ENCODE measurements at regions not wholly inside any gene's neighbourhood (a gene's known extent, or its start where the extent isn't known, plus 50 kb on each side); places are given as distances from the start of the nearest gene placed in this dataset.
"Not testable (repeated sequence)": the region's sequence is repeated elsewhere in the genome, so short reads cannot be mapped to it uniquely, and the experiment has no call there.

DNA sequence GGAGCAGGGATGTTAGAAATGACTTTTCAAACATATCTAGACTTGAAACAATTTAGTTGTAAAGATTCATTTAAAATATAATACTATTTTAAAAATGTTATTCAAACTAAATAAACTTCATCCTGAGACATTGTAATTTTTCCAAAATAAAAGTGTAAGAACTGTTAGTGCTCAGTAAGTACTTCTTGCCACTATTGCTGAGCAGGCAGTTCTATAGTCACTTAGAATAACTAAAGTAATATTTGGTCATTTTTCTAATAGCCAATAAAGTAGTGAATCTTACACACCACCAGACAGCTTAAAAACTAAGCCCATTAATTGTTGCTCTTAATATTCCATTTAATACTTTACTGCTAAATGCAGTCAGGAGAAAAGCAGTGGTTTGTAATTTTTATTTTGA lies 1120.0 kb upstream of the CDH10 start:
- no peak for DNase-seq

DNA sequence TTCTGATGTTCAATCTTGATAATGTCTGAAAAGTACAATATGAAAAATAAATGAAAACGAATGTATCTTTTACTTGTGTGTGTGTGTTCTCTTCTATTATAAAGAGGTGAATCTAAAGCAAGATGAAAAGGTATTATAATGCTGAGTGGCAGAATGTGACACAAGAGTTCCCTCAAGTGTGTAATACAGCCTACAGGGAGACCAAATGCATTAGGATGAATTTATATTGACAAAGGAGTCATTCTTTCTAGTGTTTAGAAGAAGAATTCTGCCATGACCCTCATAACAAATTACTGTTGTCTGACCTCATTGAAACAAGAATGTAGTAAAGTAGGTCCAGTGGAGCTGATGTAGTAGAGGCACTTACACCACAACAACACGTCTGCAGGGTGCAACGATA lies 1119.0 kb upstream of the CDH10 start:
- DNase-seq = no peak

GRCh38 chr5:25754895-25755294 lies 1110.1 kb upstream of the CDH10 start:
- DNase-seq = no peak

GRCh38 chr5:25744908-25745307 lies 1100.1 kb upstream of the CDH10 start:
- no peak for DNase-seq

GRCh38 chr5:25716680-25717079 lies 1071.9 kb upstream of the CDH10 start:
- DNase-seq = no peak

- no peak for DNase-seq
Observed at GRCh38 chr5:25713259-25713658, 1068.5 kb upstream of the CDH10 start.

- no peak for DNase-seq
Observed at GRCh38 chr5:25707093-25707492, 1062.3 kb upstream of the CDH10 start.

DNA sequence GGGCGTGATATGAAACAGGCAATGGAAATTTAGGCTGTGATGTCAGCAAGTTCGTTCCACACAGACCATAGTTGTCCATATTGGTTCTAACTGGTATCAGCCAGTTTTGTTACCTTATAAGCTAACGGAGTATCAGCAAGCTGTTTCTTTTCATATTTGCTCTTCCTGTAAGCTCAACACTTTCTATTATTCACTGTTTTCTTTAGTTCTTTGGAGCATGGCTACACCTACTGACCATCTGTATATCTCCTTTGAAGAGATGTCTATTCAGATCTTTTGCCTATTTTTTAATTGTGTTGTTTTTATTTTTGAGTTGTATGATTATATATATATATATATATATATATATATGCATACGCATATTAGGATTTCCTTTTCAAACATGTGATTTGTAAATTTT lies 1057.2 kb upstream of the CDH10 start:
- DNase-seq = no peak

DNA sequence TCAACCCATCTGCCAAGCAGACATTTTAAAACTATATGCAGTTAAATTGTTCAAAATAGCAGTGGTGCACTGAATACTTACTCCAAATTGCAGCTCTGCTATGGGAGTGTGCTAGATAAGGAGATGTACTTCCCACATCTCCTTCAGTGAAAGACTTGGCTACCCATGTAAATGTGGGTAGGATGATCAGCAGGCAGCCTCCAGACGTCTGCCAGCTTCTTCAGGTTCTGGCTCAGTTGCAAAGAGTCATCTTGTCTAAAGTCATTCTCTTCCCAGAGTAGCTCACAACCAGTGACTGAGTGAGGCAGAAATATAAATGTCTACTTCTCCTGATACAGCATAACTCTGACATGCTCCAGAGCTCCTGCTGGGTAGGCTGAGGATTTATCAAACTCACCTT lies 1050.0 kb upstream of the CDH10 start:
- no peak for DNase-seq

GRCh38 chr5:25688156-25688555 lies 1043.4 kb upstream of the CDH10 start:
- no peak for DNase-seq

DNA sequence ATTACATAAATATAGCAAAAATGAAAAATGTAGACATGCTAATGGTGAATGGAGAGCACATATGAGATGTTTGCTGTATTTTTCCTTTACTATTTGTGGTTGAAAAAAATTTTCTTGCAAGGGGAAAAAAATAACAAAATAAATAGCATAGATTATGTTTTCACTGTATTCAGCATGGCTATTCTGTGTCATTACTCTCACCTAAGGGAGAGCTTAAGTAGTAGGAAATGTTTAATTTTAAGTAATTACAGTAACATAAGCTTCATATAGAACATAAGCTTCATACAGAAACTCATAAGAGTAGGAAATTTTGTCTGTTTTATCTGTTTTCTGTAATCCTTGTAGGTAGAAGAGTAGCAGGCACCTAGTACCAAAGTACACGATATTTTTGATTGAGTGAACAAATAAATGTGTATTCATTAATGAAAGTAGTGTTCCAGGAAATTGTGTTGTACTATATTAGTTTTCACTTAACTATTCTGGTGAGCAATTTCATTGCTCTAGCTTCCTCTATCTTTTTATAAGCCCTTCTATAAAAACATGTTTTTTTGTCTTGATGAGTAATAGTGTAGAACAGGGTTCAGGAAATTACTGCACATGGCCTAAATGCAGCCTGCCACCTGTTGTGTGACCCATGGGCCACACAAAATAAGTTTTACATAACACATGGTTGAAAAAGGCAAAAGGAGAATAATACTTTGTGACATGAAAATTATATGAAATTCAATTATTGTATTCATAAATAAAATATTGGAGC lies 1025.0 kb upstream of the CDH10 start:
- DNase-seq = no peak

GRCh38 chr5:25662610-25663009 lies 1017.8 kb upstream of the CDH10 start:
- DNase-seq = no peak

- DNase-seq = not testable (repeated sequence)
Observed at GRCh38 chr5:25650316-25650715, 1005.5 kb upstream of the CDH10 start.

GRCh38 chr5:25649628-25650265 lies 1005.0 kb upstream of the CDH10 start:
- DNase-seq = no peak

DNA sequence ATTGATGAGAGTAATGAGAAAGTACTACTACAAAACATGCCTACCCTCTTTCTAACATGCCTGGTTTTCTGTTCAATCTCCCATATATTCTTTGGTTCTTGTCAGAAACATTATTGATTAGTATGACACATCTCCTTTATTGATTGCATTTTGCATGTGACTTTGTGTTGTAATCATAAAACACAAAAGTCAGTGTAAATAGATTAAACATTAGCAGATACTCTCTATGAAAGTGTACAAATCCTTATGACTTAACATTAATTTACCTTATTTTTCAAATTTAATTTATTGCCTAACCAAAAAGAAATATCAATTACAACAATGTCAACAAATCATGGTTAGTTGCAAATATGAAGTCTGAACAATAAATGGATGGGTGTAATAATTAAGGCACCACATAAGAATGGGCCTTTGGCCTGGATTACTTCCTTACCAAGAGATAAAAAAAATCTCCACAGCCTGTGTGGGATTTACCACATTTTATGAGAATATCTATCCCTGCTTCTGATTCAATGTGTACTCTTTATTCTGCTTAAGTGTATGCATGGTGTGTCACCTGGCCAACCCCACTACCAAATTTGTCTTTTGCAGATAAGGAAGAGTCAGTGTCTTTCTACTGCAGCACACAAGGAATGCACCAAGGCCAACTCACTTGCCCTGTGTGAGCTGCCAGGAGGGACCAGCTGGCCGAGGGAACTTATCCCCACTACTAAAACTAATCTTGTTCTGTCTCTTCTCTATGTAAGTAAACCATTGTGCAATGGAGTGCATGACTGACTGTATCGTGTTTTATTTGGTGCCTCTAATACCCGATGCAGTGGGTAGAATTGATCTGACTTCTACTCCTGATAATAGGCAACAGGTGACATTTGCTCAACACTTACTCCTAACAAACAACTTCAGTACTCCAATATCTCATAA lies 1001.9 kb upstream of the CDH10 start:
- no peak for DNase-seq

GRCh38 chr5:25641124-25641523 lies 996.3 kb upstream of the CDH10 start:
- DNase-seq = no peak

DNA sequence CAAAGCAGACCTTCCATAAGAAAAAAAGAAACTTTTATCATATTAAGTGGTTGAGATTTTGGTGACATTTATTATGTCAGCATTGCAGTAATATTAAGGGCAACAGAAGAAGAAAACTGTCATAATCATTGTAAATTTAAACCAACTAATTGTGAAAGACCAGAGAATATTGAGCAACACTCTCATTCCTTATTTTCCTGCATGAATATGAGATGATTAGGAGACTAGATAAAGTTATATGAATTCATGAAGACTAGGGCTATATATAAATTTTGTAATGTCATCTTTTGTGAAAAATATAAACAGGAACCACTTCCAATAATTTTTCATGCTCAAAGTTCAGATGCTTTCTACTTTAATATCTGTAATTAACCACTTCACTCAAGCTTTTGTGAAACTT lies 974.5 kb upstream of the CDH10 start:
- DNase-seq = no peak

DNA sequence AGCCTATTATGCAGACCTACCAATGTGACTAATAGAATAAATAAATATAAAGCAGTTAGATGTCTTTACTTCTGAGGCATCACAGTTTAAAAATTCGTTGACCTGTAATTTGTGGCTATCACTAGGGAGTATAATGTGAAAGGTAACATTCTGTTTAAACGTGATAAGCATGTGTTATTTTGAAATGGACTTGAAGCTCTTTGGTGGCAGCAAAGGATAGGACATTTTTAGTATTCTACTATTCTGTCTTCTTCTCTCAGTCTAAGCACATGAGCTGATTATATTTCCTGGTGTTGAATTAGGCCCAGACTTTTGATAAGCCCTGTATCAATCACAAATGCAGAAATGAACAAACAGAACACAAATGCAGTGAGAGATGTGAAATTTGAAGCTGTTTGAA lies 974.0 kb upstream of the CDH10 start:
- no peak for DNase-seq

DNA sequence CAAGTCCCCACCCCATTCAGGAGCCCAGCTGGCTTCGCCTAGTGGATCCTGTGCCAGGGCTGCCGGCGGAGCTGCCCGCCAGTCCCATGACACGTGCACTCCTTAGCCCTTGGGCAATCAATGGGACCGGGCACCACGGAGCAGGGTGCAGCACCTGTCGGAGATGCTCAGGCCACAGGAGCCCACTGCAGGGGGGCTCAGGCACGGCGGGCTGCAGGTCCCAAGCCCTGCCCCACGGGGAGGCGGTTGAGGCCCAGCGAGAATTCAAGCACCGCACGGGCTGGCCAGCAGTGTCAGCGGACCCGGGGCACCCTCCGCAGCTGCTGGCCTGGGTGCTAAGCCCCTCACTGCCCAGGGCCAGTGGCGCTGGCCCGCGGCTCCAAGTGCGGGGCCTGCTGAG lies 969.7 kb upstream of the CDH10 start:
- no peak for DNase-seq

- DNase-seq = no peak
Observed at GRCh38 chr5:25604681-25605080, 959.9 kb upstream of the CDH10 start.

DNA sequence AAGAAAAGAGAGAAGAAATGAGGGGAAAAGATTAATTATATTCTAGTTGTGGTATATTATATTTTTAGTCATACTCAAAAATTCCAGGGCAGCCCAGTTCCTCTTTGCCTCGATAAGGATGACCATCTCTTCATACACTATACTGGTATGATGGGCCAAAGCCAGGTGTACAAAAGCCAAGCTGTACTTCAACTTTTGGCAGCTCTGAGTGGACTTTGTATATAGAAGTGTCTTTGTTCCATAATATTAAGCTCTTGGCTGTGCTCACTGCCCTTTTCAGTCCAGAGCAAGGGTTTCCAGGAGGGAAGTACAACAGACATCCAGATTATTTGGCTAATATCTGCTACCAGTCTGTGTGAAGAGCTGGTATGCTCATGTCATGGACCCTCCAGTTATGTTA lies 934.3 kb upstream of the CDH10 start:
- no peak for DNase-seq

DNA sequence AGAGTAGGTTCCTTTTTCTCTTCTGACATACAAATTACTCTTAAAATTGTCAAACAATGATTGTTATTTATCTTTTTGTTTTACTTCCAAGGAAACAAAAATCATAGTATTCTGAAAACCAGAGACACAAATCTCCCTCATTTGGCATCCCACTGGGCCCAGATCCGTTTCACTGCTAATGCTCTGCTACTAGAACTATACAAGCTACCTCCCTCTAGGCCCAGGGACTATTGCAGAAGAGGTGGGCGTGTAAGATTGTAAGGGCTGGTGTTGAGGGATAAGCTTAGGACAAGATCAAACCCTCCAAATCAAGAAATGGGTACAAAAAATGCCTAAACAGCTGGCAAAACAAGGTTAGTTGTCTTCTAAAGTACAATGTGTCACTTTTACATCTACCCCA lies 928.9 kb upstream of the CDH10 start:
- DNase-seq = no peak

GRCh38 chr5:25570067-25570583 lies 925.3 kb upstream of the CDH10 start:
- DNase-seq = no peak
